ENCODE measurements at regions not wholly inside any gene's neighbourhood (a gene's known extent, or its start where the extent isn't known, plus 50 kb on each side); places are given as distances from the start of the nearest gene placed in this dataset.

GRCh38 chr15:31239409-31239808 is 87.2 kb upstream of the KLF13 start:
- TF ChIP-seq CTCF (IDR thresholded peaks at IDR 0.05; ENCODE audit: low read length, missing control alignments) = no peak
- DNase-seq (ENCODE audit: low read depth) = no peak
- no peak overlapping the region for H3K4me3 ChIP-seq (replicated peaks; ENCODE audit: low read depth, low read length)

- no peak for TF ChIP-seq CTCF (IDR thresholded peaks at IDR 0.05; ENCODE audit: low read length, missing control alignments)
- DNase-seq (ENCODE audit: low read depth) = no peak
- no peak overlapping the region for H3K4me3 ChIP-seq (replicated peaks; ENCODE audit: low read depth, low read length)
Measured at GRCh38 chr15:31241888-31242522, 84.6 kb upstream of the KLF13 start.

GRCh38 chr15:31243895-31244294 is 82.7 kb upstream of the KLF13 start:
- no peak for TF ChIP-seq CTCF (IDR thresholded peaks at IDR 0.05; ENCODE audit: low read length, missing control alignments)
- H3K4me3 ChIP-seq (replicated peaks; ENCODE audit: low read depth, low read length) = no peak overlapping the region
- DNase-seq (ENCODE audit: low read depth) = no peak

GRCh38 chr15:31245135-31245689 is 81.4 kb upstream of the KLF13 start:
- no peak for DNase-seq (ENCODE audit: low read depth)
- H3K4me3 ChIP-seq (replicated peaks; ENCODE audit: low read depth, low read length) = no peak overlapping the region
- no peak for TF ChIP-seq CTCF (IDR thresholded peaks at IDR 0.05; ENCODE audit: low read length, missing control alignments)

- no peak for TF ChIP-seq CTCF (IDR thresholded peaks at IDR 0.05; ENCODE audit: low read length, missing control alignments)
- H3K4me3 ChIP-seq (replicated peaks; ENCODE audit: low read depth, low read length) = no peak overlapping the region
- DNase-seq (ENCODE audit: low read depth) = no peak
Measured at GRCh38 chr15:31245756-31246155, 80.9 kb upstream of the KLF13 start.

- TF ChIP-seq CTCF (IDR thresholded peaks at IDR 0.05; ENCODE audit: low read length, missing control alignments) = no peak
- no peak overlapping the region for H3K4me3 ChIP-seq (replicated peaks; ENCODE audit: low read depth, low read length)
- no peak for DNase-seq (ENCODE audit: low read depth)
Measured at GRCh38 chr15:31247404-31247803, 79.2 kb upstream of the KLF13 start.

- no peak overlapping the region for H3K4me3 ChIP-seq (replicated peaks; ENCODE audit: low read depth, low read length)
- DNase-seq (ENCODE audit: low read depth) = no peak
- TF ChIP-seq CTCF (IDR thresholded peaks at IDR 0.05; ENCODE audit: low read length, missing control alignments) = no peak
Measured at GRCh38 chr15:31248263-31248662, 78.4 kb upstream of the KLF13 start.

Measured in fibroblast of pulmonary artery (primary cell).